GM10266 (cell line): ENCODE measurements at regions not wholly inside any gene's neighbourhood (a gene's known extent, or its start where the extent isn't known, plus 50 kb on each side); places are given as distances from the start of the nearest gene placed in this dataset.

ENCODE experiments used
- DNase-seq: peaks from one replicate; pipeline ENCODE4 v3.0.0; 2012; ENCODE audit errors: extremely low spot score
- TF ChIP-seq, protein P1 (sequence below): IDR thresholded peaks from 2 replicates; pipeline ENCODE4 v1.5.1; 2012; ENCODE audit warnings: mild to moderate bottlenecking, low read depth; ENCODE audit not compliant: control insufficient read depth, insufficient read depth; ENCODE audit errors: missing control alignments

- TF ChIP-seq, protein P1, sequence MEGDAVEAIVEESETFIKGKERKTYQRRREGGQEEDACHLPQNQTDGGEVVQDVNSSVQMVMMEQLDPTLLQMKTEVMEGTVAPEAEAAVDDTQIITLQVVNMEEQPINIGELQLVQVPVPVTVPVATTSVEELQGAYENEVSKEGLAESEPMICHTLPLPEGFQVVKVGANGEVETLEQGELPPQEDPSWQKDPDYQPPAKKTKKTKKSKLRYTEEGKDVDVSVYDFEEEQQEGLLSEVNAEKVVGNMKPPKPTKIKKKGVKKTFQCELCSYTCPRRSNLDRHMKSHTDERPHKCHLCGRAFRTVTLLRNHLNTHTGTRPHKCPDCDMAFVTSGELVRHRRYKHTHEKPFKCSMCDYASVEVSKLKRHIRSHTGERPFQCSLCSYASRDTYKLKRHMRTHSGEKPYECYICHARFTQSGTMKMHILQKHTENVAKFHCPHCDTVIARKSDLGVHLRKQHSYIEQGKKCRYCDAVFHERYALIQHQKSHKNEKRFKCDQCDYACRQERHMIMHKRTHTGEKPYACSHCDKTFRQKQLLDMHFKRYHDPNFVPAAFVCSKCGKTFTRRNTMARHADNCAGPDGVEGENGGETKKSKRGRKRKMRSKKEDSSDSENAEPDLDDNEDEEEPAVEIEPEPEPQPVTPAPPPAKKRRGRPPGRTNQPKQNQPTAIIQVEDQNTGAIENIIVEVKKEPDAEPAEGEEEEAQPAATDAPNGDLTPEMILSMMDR, result no peak
- DNase-seq, result no peak
These were observed 257.7 kb downstream of the VGLL3 start for GRCh38 chr3:86733257-86733656.

GRCh38 chr3:86731501-86731901 lies 259.4 kb downstream of the VGLL3 start:
- no peak for DNase-seq
- TF ChIP-seq, protein P1, result no peak

DNA sequence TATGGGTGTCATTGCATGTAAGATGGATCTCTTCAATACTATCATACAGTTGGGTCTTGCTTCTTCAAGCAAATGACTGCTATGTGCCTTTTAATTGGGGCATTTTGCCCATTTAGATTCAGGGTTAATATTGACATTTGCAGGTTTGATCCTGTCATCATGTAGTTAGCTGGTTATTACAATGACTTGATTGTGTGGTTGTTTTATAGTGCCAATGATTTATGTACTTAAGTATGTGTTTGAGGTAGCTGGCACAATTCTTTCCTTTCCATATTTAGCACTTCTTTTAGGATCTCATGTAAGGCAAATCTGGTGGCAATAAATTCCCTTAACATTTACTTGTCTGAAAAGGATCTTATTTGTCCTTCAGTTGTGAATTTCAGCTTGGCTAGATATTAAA lies 267.5 kb downstream of the VGLL3 start:
- TF ChIP-seq, protein P1, result no peak
- DNase-seq, result no peak

DNA sequence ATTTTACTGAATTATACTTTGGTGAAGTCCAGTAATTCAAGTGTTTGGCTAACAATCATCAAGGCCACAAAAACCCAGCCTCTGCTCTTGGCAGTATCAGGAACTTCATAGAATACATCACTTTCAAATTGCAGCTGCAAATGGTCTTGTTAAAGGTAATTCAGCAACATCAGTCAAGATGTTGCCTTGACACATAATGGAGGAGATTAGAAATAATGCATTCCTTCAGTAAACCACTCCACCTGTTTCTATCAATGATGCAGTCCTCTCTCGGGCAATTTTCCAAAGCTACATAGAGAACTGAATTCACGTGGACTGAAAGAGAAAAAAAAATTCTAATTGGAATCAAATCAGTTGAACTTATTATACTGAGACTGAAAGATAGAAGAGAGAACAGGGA lies 279.3 kb downstream of the VGLL3 start:
- TF ChIP-seq, protein P1, result no peak
- DNase-seq, result no peak

DNA sequence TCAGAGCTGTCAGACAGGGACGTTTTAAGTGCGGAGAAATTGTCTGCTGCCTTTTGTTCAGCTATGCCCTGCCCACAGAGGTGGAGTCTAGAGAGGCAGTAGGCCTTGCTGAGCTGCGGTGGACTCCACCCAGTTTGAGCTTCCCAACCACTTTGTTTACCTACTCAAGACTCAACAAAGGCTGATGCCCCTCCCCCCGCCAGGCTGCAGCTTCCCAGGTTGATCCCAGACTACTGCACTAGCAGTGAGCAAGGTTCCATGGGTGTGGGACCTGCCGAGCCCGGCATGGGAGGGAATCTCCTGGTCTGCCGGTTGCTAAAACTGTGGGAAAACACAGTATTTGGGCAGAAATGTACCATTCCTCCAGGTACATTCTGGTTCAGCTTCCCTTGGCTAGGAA lies 282.1 kb downstream of the VGLL3 start:
- TF ChIP-seq, protein P1, result no peak
- DNase-seq, result no peak

DNA sequence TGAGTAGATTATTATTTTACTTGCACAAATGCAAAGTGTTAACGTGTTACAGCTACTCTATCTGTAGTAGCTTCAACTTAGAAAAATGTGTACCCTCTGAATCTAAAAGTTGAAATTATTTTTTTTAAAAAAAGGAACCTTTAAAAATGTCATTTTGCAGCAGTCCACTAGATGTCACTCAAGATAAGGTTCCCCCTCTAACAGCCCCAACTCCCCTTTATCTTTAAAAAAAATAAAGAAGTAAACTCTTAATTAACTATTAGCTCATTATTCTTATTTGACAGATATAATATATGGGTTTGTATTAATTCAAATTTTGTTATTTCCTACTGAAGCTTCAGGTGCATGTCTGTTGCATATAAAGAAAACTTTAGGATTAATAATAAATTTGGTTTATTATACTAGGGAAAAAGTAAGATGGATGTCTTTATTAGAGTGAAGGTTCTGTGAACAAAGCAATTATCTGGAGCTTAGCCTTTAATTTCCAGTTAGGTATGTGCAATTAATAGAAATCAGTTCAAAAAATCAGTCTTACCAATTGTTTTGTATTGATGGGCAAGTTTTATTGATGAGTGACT lies 288.5 kb downstream of the VGLL3 start:
- no peak for DNase-seq
- TF ChIP-seq, protein P1, result peak; percentile 43

GRCh38 chr3:86695752-86696151 lies 295.2 kb downstream of the VGLL3 start:
- TF ChIP-seq, protein P1, result no peak
- no peak for DNase-seq
